ENCODE measurements at regions not wholly inside any gene's neighbourhood (a gene's known extent, or its start where the extent isn't known, plus 50 kb on each side); places are given as distances from the start of the nearest gene placed in this dataset.

DNA sequence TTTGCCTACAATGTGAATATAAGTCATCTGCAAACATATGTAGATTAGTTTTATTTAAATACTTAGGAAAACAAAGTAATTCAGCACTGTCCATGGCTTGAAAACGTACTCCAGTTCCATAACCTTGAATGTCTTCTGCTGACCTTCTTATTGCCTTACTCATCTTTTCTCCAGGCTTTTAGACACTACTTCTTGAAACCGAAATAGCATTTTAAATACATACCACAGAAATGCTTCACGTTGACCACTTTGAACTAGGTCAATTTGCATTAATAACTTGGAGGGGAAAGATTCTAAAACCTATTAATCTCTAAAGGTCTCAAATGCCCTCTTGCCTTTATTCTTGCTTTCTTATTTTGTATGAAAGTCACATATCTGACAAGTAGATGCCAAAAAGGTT lies 995.4 kb upstream of the ACO1 start:
- intact Hi-C loops (cut with micrococcal nuclease) = no loop called here
- peaks cover 0 to 8% (median 0%) of the 10 kb centered on the region in 5 donors for H3K36me3 Mint-ChIP-seq

DNA sequence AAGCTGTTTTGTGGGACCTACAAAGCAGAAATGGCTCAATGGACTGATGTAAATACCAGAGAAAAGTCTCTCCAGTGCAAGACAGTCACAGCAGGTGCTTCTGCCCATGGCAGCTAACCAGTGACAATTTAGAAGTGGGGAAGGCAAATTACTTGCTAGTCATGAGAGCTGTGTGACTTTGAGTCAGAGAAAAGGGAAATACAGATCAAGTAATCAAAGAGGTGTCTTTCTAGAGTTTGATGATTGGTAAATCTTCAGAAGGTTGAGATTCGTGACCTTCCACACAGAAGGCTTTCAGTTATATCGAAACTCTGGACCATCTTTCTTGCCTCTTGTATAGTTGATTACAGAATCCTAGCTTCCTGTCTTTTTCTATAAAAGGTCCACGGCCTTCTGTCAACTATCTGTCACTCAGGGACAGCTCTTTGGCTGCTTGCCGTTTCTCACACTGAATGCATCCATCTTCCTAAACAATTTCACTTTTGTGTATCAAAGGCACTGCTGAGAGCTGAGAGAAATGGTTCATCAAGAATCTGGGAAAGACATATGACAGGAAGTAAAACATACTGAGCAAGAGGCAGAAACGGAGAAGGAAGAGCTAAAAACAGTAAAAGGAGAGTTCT lies 993.9 kb upstream of the ACO1 start:
- Mint-ChIP-seq H3K27me3 (no peaks in the 10 kb centered on the region), H3K4me1 (peaks cover 4 to 34% (median 26%) of the 10 kb centered on the region in 7 donors), H3K27ac (peak overlapping the region; percentile 15 to 79 (median 55)), H3K4me3 (peak overlapping the region; percentile 3 to 66 (median 50)), H3K9me3 (peaks cover 0 to 4% (median 0%) of the 10 kb centered on the region in 11 donors), H3K36me3 (peaks cover 0 to 8% (median 0%) of the 10 kb centered on the region in 5 donors)
- H3K4me1 ChIP-seq (ENCODE audit: control insufficient read depth in 2 of 2, insufficient read depth in 2 of 2, low read length in 2 of 2) = peaks cover 0 to 7% of the 10 kb centered on the region in 2 donors
- ChIA-PET POLR2A (interaction anchor here (1.0 to 1.1 kb wide), 3 partner anchors 8 to 36 kb away, joined by 3 read pairs; no protein-coding TSS in a partner anchor), CTCF (no interaction called here)
- no peaks in the 10 kb centered on the region for H3K9me3 ChIP-seq (ENCODE audit: control insufficient read depth in 2 of 3, low read length in 3 of 3)
- no peaks in the 10 kb centered on the region for H3K27me3 ChIP-seq (ENCODE audit: control insufficient read depth in 2 of 2, insufficient read depth in 2 of 2, low read length in 2 of 2)
- intact Hi-C loops (cut with micrococcal nuclease) = loop anchor here in 1 of 2 donors (1.0 to 10.0 kb wide), 5 partner anchors 9 to 266 kb away; no protein-coding TSS in a partner anchor
- H3K4me3 ChIP-seq (ENCODE audit: low read length) = no peak overlapping the region
- H3K36me3 ChIP-seq (ENCODE audit: control insufficient read depth in 2 of 3, insufficient read depth in 3 of 3, low read length in 3 of 3) = no peaks in the 10 kb centered on the region
- DNase-seq = peak in 3 of 9 donors; percentile 4
- ATAC-seq = no peak
- H3K27ac ChIP-seq (ENCODE audit: low read depth, low read length) = no peak overlapping the region

More for the DNA sequence above, 995.4 kb upstream of the ACO1 start:
- no peaks in the 10 kb centered on the region for H3K27me3 ChIP-seq (ENCODE audit: control insufficient read depth in 2 of 2, insufficient read depth in 2 of 2, low read length in 2 of 2)
- H3K36me3 ChIP-seq (ENCODE audit: control insufficient read depth in 2 of 3, insufficient read depth in 3 of 3, low read length in 3 of 3) = no peaks in the 10 kb centered on the region
- H3K9me3 Mint-ChIP-seq = peaks cover 0 to 4% (median 0%) of the 10 kb centered on the region in 11 donors
- ATAC-seq = no peak
- H3K4me1 Mint-ChIP-seq = peaks cover 4 to 33% (median 26%) of the 10 kb centered on the region in 7 donors
- H3K27me3 Mint-ChIP-seq = no peaks in the 10 kb centered on the region
- peaks cover 0 to 7% of the 10 kb centered on the region in 2 donors for H3K4me1 ChIP-seq (ENCODE audit: control insufficient read depth in 2 of 2, insufficient read depth in 2 of 2, low read length in 2 of 2)
- POLR2A ChIA-PET = no interaction called here
- H3K4me3 ChIP-seq (ENCODE audit: low read length) = no peak overlapping the region
- no peak for DNase-seq
- no peaks in the 10 kb centered on the region for H3K9me3 ChIP-seq (ENCODE audit: control insufficient read depth in 2 of 3, low read length in 3 of 3)
- no peak overlapping the region for H3K27ac ChIP-seq (ENCODE audit: low read depth, low read length)
- CTCF ChIA-PET = no interaction called here
- H3K27ac Mint-ChIP-seq = no peak overlapping the region
- no peak overlapping the region for H3K4me3 Mint-ChIP-seq

GRCh38 chr9:31393240-31393639 lies 991.2 kb upstream of the ACO1 start:
- ChIA-PET CTCF (no interaction called here), POLR2A (no interaction called here)
- Histone ChIP-seq H3K4me1 (ENCODE audit: control insufficient read depth in 2 of 2, insufficient read depth in 2 of 2, low read length in 2 of 2) (peaks cover 0 to 7% of the 10 kb centered on the region in 2 donors), H3K27ac (ENCODE audit: low read depth, low read length) (no peak overlapping the region), H3K9me3 (ENCODE audit: control insufficient read depth in 2 of 3, low read length in 3 of 3) (no peaks in the 10 kb centered on the region), H3K4me3 (ENCODE audit: low read length) (no peak overlapping the region), H3K36me3 (ENCODE audit: control insufficient read depth in 2 of 3, insufficient read depth in 3 of 3, low read length in 3 of 3) (no peaks in the 10 kb centered on the region), H3K27me3 (ENCODE audit: control insufficient read depth in 2 of 2, insufficient read depth in 2 of 2, low read length in 2 of 2) (no peaks in the 10 kb centered on the region)
- Mint-ChIP-seq H3K36me3 (peaks cover 0 to 8% (median 0%) of the 10 kb centered on the region in 5 donors), H3K4me1 (peaks cover 4 to 39% (median 26%) of the 10 kb centered on the region in 7 donors), H3K27ac (no peak overlapping the region), H3K9me3 (peaks cover 0 to 9% (median 0%) of the 10 kb centered on the region in 11 donors), H3K27me3 (no peaks in the 10 kb centered on the region), H3K4me3 (no peak overlapping the region)
- DNase-seq (peak in 1 of 9 donors; percentile 0), ATAC-seq (no peak)
- intact Hi-C loops (cut with micrococcal nuclease) = loop anchor here in 1 of 2 donors (5.0 to 10.0 kb wide), 2 partner anchors 34 to 268 kb away; no protein-coding TSS in a partner anchor

- Mint-ChIP-seq H3K36me3 (peaks cover 0 to 8% (median 0%) of the 10 kb centered on the region in 5 donors), H3K27ac (no peak overlapping the region), H3K27me3 (no peaks in the 10 kb centered on the region), H3K4me3 (no peak overlapping the region), H3K9me3 (peaks cover 0 to 11% (median 0%) of the 10 kb centered on the region in 11 donors), H3K4me1 (peaks cover 4 to 39% (median 26%) of the 10 kb centered on the region in 7 donors)
- Histone ChIP-seq H3K27me3 (ENCODE audit: control insufficient read depth in 2 of 2, insufficient read depth in 2 of 2, low read length in 2 of 2) (no peaks in the 10 kb centered on the region), H3K4me3 (ENCODE audit: low read length) (no peak overlapping the region), H3K27ac (ENCODE audit: low read depth, low read length) (no peak overlapping the region), H3K4me1 (ENCODE audit: control insufficient read depth in 2 of 2, insufficient read depth in 2 of 2, low read length in 2 of 2) (peaks cover 0 to 7% of the 10 kb centered on the region in 2 donors), H3K36me3 (ENCODE audit: control insufficient read depth in 2 of 3, insufficient read depth in 3 of 3, low read length in 3 of 3) (no peaks in the 10 kb centered on the region), H3K9me3 (ENCODE audit: control insufficient read depth in 2 of 3, low read length in 3 of 3) (no peaks in the 10 kb centered on the region)
- POLR2A ChIA-PET = no interaction called here
- CTCF ChIA-PET = interaction anchor here (0.5 kb wide), 1 partner anchor 44 kb away, joined by 4 read pairs; no protein-coding TSS in a partner anchor
- ATAC-seq = no peak
- intact Hi-C loops (cut with micrococcal nuclease) = loop anchor here in 1 of 2 donors (5.0 to 10.0 kb wide), 2 partner anchors 33 to 269 kb away; no protein-coding TSS in a partner anchor
- no peak for DNase-seq
Observed at GRCh38 chr9:31394015-31394473, 990.4 kb upstream of the ACO1 start.

DNA sequence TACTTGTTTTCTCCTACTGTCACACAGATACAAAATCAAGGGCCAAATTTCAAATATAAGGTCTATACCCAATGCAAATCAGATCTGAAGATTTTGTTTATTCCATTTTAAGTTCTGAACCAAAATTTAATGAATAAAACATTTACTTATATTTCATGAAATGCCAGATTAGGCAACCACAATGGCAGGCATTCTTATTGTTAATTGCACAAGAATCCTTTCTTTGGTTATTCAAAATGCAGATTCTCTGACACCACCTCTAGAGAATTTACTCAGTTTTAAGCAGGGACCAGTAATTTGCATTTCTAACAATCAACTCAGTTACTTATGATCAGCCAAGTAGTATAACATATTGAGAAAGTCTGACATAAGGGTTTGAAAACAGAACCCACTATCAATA lies 972.4 kb upstream of the ACO1 start:
- POLR2A ChIA-PET = no interaction called here
- intact Hi-C loops (cut with micrococcal nuclease) = no loop called here
- CTCF ChIA-PET = interaction anchor here (0.9 kb wide), 1 partner anchor 130 kb away, joined by 3 read pairs; no protein-coding TSS in a partner anchor

GRCh38 chr9:31415164-31415563 lies 969.3 kb upstream of the ACO1 start:
- intact Hi-C loops (cut with micrococcal nuclease) = loop anchor here in 1 of 2 donors (5.0 kb wide), 1 partner anchor 93 kb away; no protein-coding TSS in a partner anchor
- Histone ChIP-seq H3K9me3 (ENCODE audit: control insufficient read depth in 2 of 3, low read length in 3 of 3) (no peaks in the 10 kb centered on the region), H3K4me1 (ENCODE audit: control insufficient read depth in 2 of 2, insufficient read depth in 2 of 2, low read length in 2 of 2) (no peaks in the 10 kb centered on the region), H3K4me3 (ENCODE audit: low read length) (no peak overlapping the region), H3K27me3 (ENCODE audit: control insufficient read depth in 2 of 2, insufficient read depth in 2 of 2, low read length in 2 of 2) (no peaks in the 10 kb centered on the region), H3K36me3 (ENCODE audit: control insufficient read depth in 2 of 3, insufficient read depth in 3 of 3, low read length in 3 of 3) (no peaks in the 10 kb centered on the region), H3K27ac (ENCODE audit: low read depth, low read length) (no peak overlapping the region)
- Mint-ChIP-seq H3K4me3 (no peak overlapping the region), H3K9me3 (peaks cover 0 to 14% (median 4%) of the 10 kb centered on the region in 11 donors), H3K27ac (no peak overlapping the region), H3K27me3 (no peaks in the 10 kb centered on the region), H3K36me3 (peaks cover 0 to 7% (median 0%) of the 10 kb centered on the region in 5 donors), H3K4me1 (peaks cover 0 to 10% (median 5%) of the 10 kb centered on the region in 7 donors)
- no peak for ATAC-seq
- DNase-seq = no peak
- ChIA-PET POLR2A (interaction anchor here (0.6 kb wide), 1 partner anchor 12 kb away, joined by 3 read pairs; no protein-coding TSS in a partner anchor), CTCF (interaction anchor here (0.6 kb wide), 1 partner anchor 148 kb away, joined by 3 read pairs; no protein-coding TSS in a partner anchor)

More for the DNA sequence above, 972.4 kb upstream of the ACO1 start:
- Mint-ChIP-seq H3K4me3 (no peak overlapping the region), H3K27ac (no peak overlapping the region), H3K4me1 (peaks cover 0 to 14% (median 5%) of the 10 kb centered on the region in 7 donors), H3K36me3 (peaks cover 0 to 9% (median 4%) of the 10 kb centered on the region in 5 donors), H3K9me3 (peaks cover 0 to 10% (median 5%) of the 10 kb centered on the region in 11 donors), H3K27me3 (no peaks in the 10 kb centered on the region)
- H3K27ac ChIP-seq (ENCODE audit: low read depth, low read length) = no peak overlapping the region
- no peaks in the 10 kb centered on the region for H3K36me3 ChIP-seq (ENCODE audit: control insufficient read depth in 2 of 3, insufficient read depth in 3 of 3, low read length in 3 of 3)
- ATAC-seq (no peak), DNase-seq (no peak)
- H3K9me3 ChIP-seq (ENCODE audit: control insufficient read depth in 2 of 3, low read length in 3 of 3) = no peaks in the 10 kb centered on the region
- H3K4me1 ChIP-seq (ENCODE audit: control insufficient read depth in 2 of 2, insufficient read depth in 2 of 2, low read length in 2 of 2) = no peaks in the 10 kb centered on the region
- H3K4me3 ChIP-seq (ENCODE audit: low read length) = no peak overlapping the region
- no peaks in the 10 kb centered on the region for H3K27me3 ChIP-seq (ENCODE audit: control insufficient read depth in 2 of 2, insufficient read depth in 2 of 2, low read length in 2 of 2)
